HepG2 (cell line): ENCODE measurements at regions not wholly inside any gene's neighbourhood (a gene's known extent, or its start where the extent isn't known, plus 50 kb on each side); places are given as distances from the start of the nearest gene placed in this dataset.

Experiments used
- ATF1 ChIP-seq: IDR thresholded peaks from 2 replicates; pipeline ENCODE4 v1.6.1; 2016; ENCODE audit warnings: mild to moderate bottlenecking, control low read depth
- CEBPG ChIP-seq: IDR thresholded peaks from 2 replicates; pipeline ENCODE4 v1.6.1; 2016
- EED ChIP-seq: sonication (generic); formaldehyde crosslinking; IDR thresholded peaks from 2 replicates; pipeline ENCODE4 v1.5.0; 2020; ENCODE audit warnings: mild to moderate bottlenecking, missing genetic modification reagents
- EZH2 ChIP-seq: conservative IDR thresholded peaks from 2 replicates; pipeline ENCODE4 v1.6.1; 2012; ENCODE audit warnings: mild to moderate bottlenecking, low read depth, low read length, moderate library complexity
- HINFP ChIP-seq: sonication (generic); formaldehyde crosslinking; IDR thresholded peaks from 2 replicates; pipeline ENCODE4 v1.4.0; 2020; ENCODE audit warnings: low read depth, mild to moderate bottlenecking, missing genetic modification reagents
- NR1H2 ChIP-seq: sonication (generic); formaldehyde crosslinking; IDR thresholded peaks from 2 replicates; pipeline ENCODE4 v1.8.1; 2022; ENCODE audit warnings: low read depth, missing genetic modification reagents, borderline replicate concordance
- NR2F1 ChIP-seq, 2 experiments: fragments of 450-650 bp in 1 of 2; formaldehyde crosslinking in 1 of 2; IDR thresholded peaks; 2 replicates each; pipeline versions ENCODE4 v1.5.0 to v1.6.1; 2016 to 2020; ENCODE audit warnings: mild to moderate bottlenecking in 1 of 2, missing compliant biosample characterization in 1 of 2, missing genetic modification reagents in 1 of 2, moderate library complexity in 1 of 2
- ZFP36L1 ChIP-seq: sonication (generic); formaldehyde crosslinking; IDR thresholded peaks from 2 replicates; pipeline ENCODE4 v1.8.0; 2022; ENCODE audit warnings: mild to moderate bottlenecking, missing genetic modification reagents, moderate library complexity
- ZNF331 ChIP-seq: sonication (generic); formaldehyde crosslinking; IDR thresholded peaks from 2 replicates; pipeline ENCODE4 v1.4.0; 2020; ENCODE audit warnings: missing genetic modification reagents
- TF ChIP-seq, protein P1 (sequence below): sonication (generic); formaldehyde crosslinking; IDR thresholded peaks from 2 replicates; pipeline ENCODE4 v1.5.1; 2020; ENCODE audit warnings: missing genetic modification reagents, mild to moderate bottlenecking, borderline replicate concordance
- TF ChIP-seq, protein P2 (sequence below): sonication (generic); formaldehyde crosslinking; IDR thresholded peaks from 2 replicates; pipeline ENCODE4 v1.8.0; 2023; ENCODE audit warnings: mild to moderate bottlenecking, missing genetic modification reagents

DNA sequence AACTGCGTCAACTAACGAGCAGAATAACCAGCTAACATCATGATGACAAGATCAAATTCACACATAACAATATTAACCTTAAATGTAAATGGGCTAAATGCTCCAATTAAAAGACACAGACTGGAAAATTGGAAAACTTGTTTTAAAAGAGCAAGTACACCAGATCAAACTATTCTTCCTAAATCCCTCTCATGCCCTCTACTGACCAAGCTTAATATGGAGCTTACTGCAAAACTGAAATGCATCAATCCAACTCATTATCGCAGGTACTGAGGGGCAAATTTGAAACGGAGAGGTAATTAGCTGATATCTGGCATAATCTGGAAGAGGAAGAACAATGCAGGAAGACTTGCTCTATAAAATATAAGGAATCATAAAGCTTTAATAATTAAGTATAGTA is 1223.8 kb downstream of the NXPH1 start:
- TF ChIP-seq EZH2, result no peak
- TF ChIP-seq, protein P1, sequence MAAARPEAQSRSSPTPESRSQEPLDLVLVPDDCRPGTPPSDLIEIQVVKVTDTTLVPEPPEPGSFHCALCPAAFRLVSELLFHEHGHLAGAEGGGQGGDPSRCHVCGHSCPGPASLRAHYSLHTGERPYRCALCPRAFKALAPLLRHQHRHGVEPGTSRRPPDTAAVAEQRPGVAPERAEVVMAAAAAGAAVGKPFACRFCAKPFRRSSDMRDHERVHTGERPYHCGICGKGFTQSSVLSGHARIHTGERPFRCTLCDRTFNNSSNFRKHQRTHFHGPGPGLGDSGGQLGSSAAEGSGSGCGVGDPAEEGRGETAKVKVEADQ, result no peak
- TF ChIP-seq EED (CRISPR knock-in tag), result no peak
- TF ChIP-seq, protein P2, sequence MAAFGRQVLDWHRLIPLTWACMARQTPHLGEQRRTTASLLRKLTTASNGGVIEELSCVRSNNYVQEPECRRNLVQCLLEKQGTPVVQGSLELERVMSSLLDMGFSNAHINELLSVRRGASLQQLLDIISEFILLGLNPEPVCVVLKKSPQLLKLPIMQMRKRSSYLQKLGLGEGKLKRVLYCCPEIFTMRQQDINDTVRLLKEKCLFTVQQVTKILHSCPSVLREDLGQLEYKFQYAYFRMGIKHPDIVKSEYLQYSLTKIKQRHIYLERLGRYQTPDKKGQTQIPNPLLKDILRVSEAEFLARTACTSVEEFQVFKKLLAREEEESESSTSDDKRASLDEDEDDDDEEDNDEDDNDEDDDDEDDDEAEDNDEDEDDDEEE, result no peak
- TF ChIP-seq NR1H2 (CRISPR knock-in tag), result no peak
- TF ChIP-seq CEBPG (CRISPR knock-in tag), result no peak
- TF ChIP-seq HINFP (CRISPR knock-in tag), result no peak
- TF ChIP-seq ATF1 (CRISPR knock-in tag), result no peak
- TF ChIP-seq ZFP36L1 (CRISPR knock-in tag), result no peak
- no peak for TF ChIP-seq ZNF331 (CRISPR knock-in tag)
- no peak for TF ChIP-seq NR2F1 (CRISPR knock-in tag; IDR thresholded peaks at IDR 0.05)
